Stimulated activated CD4-positive, alpha-beta T cell treated with anti-CD3 and anti-CD28 coated beads, Interleukin-4, amount 100 ng/mL, for 48 hours (primary cell): ENCODE measurements at regions not wholly inside any gene's neighbourhood (a gene's known extent, or its start where the extent isn't known, plus 50 kb on each side); places are given as distances from the start of the nearest gene placed in this dataset.

ENCODE experiments used
- DNase-seq, 2 donors: peaks; one replicate each; pipeline ENCODE4 v3.0.0-alpha.2; 2020; ENCODE audit warnings: low read depth in 2 of 2

DNA sequence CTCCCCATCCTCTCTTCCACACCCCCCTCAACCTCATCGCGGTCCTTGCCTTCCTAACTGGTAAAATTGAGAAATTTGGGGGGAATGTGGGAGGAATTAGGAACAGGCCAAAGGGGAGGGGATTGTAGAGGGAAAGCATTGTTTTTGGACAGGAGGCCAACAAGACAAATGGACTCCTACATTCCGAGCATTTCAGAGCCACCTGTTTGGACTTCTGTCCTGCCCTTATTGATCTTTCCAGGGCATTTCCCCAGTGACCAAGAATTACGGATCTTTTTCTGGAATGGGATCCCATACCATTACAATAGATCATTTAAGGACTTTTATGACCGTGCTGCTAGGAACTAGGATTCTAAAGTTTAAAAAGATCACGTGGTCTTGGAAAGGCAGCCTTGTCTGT lies 221.3 kb upstream of the ASIC2 start:
- DNase-seq = no peak

DNA sequence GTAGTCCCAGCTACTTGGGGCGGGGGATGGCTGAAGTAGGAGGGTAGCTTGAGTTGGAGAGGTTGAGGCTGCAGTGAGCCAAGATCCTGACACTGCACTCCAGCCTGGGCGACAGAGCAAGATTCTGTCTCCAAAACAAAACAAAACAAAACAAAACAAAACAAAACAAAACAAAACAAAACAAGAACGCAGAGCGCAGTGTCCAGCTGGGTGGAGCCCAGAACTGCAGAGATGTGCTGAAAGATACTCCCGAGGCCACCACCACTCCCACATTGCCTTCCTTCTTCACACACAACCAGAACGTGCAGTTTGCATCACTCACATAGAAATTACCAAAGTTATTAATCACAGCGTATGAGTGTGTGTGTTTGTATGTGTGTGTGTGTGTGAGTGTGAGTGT lies 222.9 kb upstream of the ASIC2 start:
- no peak for DNase-seq

DNA sequence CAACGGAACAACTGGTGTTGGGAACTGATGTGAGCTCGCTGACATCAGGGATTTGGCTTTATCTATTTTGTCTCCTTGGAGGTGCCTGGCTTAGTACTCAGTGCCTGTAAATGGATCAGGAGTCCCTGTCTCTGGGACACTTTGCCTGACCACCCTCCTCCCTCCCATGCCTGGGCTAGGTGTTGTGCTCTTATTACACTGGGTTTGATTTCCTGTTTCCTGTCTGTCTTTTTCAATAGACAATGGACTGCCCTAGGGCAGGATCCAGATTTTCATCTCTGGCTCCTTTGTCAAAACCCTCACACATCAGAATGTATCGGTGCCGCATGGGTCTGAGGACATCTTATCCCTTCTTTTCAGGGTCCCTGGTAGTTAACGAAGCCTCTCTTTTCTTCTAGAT lies 223.6 kb upstream of the ASIC2 start:
- DNase-seq = no peak

- no peak for DNase-seq
These were observed 224.7 kb upstream of the ASIC2 start for GRCh38 chr17:33517746-33518145.

- no peak for DNase-seq
These were observed 226.6 kb upstream of the ASIC2 start for GRCh38 chr17:33519692-33520091.

DNA sequence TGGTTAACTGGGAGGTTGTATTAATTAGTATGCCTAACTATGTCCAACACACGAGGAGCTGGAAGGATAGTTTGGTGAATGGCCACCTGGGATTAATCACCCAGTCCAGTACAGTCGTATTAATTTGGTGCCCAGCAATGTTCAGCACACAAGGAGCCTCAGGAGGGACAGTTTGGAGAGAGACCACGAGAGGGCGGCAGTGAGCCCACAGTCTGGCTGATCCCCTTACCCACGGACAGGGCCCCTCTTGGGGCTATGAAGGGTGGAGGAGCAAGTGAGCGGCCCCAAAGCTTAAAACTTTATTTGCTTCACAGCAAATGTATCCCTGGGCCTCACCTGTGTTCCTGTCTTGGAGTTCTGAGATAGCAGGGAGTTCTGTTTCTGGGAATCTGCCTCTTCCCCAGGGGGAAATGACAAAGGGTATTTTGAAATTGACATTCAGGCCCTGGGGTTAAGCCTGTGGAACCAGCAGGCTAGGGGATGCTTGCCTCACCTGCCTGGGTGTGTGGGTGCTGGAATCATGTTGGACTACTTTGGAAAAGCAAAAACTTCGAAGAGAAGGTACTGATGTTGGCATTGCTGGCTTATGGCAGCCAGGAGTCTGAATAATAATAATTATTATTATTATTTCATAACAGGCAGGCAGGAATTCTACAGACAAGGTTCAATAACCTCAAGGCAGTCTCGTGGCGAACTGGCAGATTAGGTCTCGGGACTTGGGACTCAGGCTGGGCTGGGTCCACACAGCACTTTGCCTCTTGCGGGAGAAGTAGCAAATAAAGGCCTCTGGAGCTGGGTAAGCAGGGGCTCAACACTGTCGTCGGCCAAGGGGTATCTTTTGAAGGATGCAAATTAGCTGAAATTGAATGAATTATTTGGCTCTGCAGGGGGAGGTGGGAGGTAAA lies 227.6 kb upstream of the ASIC2 start:
- peak; percentile 25 to 62 for DNase-seq

DNA sequence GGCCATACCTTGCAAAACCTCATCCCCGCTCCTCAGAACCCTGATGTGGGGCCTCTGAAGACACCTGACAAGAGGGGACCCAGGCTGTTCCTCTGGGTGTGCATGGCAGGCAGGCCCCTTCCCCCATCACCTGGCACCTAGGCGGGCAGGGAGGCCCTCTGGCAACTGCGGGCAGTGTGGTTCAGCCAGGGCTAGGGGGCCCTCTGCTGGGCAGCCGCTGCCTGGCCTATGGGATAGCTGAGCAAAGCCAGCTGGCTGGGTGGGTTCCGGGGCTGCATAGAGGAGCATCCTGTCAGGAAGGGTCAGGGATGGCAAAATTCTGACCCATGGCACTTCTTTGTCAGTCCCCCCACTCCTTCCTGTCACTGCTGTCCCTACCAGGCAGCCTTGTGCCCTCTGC lies 228.7 kb upstream of the ASIC2 start:
- DNase-seq = no peak

DNA sequence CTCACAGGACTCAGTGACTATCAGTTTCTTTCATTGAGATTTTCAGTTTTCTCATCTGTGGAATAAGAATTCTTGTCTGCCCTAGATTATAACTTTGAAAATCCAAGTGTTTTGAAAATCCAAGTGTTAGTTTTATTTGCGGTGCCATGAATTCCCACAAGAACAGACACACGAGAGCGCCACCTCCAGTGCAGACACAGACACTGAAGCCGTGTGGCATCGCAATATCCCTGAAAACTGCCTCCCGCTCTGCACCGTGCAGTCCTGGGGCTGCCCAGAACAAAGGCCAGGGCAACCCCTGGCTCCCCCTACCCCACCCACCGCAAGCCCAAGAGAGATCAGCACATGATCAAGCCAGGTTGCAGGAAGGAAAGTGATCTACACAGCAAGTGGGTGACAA lies 229.5 kb upstream of the ASIC2 start:
- no peak for DNase-seq

DNA sequence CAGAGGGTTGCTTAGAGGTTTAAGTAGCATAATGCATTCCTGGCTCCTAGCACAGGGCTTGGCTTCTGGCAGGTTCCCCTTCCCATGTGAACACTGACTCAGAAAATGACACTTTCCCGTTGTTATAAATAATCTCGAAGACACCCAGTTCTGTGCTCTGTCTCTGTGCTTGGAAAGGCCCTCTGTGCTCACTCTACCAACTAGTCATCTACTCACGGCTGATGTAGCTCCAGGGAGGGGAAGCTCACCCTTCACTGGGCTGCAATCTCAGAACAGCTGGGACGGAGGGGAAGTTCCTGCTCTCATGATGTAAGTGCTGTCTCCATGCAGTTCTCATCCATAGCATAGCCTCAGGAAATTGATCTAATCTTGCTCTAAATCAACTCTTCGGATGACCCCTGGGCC lies 230.5 kb upstream of the ASIC2 start:
- DNase-seq = no peak

DNA sequence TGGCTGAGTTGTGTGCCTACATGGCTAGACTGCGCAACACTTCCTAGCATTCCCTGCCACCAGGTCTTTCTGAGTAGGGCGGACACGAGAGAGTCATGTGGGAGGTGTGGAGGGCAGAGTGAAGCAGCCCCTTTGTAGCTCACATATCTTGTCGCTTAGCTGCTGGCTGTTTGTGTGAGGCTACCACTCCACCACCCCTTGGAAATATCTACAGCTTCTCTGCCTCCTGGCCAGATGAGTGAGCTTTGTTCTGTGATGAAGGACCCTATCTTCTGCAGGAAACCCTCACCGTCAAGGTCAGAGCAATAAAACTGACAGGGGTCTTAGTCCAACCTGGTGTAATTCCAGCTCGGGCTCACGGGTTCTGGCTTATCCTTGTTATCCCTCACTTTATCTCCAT lies 232.1 kb upstream of the ASIC2 start:
- no peak for DNase-seq

DNA sequence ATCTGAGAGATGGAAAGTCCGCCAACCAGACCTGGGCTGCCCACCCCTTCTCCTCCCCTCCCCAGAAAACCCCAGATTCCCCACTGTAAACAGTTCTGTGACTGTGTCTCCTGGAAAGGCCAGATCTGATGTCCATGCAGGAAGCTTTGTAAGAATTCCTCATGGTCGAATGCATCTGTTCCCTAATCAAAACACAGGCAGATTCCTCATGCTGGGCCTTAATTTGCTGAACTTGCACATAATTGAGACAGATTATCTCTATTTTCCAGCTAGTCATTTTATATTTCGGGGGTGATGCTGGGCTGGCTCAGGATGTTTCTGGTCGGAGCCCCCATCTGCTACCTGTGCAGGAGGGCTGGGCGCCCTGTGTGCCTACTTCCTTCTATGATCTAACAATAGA lies 233.6 kb upstream of the ASIC2 start:
- no peak for DNase-seq

- no peak for DNase-seq
These were observed 234.2 kb upstream of the ASIC2 start for GRCh38 chr17:33527290-33527689.

GRCh38 chr17:33528846-33529245 lies 235.8 kb upstream of the ASIC2 start:
- no peak for DNase-seq

- DNase-seq = no peak
These were observed 236.7 kb upstream of the ASIC2 start for GRCh38 chr17:33529816-33530215.

- DNase-seq = no peak
These were observed 238.2 kb upstream of the ASIC2 start for GRCh38 chr17:33531311-33531710.

DNA sequence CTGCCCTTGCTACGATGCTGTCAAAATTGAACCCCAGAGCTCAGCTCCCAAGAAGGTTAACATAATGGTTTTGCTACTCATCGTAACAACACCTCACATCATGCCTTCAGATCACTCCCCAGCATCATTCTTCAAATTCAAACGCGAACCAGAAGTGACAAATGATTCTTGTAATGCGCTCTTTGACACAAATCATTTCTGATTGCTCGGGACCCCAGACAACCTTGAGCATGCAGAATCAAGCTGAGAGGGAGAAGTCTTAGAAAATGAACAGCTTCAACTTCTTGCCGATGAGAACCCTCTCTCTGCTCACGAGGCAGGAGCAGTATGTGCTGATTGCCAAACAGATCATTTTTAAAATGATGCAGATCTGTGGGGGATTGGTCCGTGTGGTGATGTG lies 241.0 kb upstream of the ASIC2 start:
- DNase-seq = no peak

- DNase-seq = no peak
These were observed 252.0 kb upstream of the ASIC2 start for GRCh38 chr17:33545124-33545523.

DNA sequence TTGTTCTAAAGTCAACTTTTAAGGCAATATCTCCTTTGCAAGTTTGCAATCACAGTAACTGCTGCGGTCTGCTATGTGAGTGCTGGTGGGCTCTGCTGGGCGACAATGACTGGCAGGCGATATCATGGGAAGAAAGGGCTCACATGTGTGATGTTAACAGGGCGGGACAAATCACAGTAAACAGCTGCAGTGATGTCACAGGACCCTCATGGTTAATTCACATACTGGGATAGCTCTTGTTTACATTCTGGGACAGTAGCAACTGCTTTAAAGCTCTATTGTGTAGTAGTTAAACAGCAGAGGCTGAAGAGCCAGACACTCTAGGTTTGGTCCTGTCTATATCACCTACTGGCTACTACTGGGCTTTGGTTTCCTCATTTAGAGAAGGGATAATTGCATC lies 257.2 kb upstream of the ASIC2 start:
- DNase-seq = no peak

DNA sequence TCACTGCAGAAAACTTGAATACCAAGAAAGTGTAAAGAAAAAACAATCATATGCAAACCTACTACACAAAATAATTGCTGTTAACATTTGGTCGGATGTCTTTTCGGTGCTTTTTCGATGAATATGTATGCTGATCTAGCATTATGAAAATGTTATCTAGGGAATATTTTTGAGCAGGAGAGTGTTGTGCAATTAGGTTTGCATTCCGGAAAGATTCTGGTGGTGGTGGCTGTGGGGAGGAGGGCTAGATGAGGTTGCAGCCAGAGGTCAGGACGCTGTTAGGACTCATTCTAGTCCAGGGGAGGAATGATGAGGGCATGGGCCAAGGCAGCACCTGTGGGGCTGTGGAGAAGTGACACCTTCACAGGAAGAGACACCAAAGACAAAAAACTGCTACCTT lies 258.0 kb upstream of the ASIC2 start:
- DNase-seq = no peak

DNA sequence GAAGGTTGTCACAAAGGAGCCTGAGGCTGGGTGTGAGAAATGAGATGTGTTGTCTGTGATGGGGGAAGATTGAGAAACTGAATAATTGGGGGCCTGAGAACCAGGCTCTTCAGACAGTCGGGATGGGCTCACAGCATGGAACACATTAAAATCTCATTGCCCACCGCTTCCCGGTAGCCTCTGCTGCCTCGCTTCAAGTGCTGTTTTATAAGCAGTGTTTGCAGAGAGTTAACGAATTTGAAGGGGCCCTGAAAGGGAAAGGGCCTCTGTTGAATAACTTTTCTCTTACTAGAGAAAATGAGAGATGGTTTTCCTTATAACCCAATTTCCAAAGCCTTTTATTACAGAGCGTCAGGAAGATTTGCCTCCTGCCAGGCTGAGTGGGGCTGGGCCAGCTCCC lies 258.8 kb upstream of the ASIC2 start:
- no peak for DNase-seq

GRCh38 chr17:33560165-33560564 lies 267.1 kb upstream of the ASIC2 start:
- DNase-seq = no peak

DNA sequence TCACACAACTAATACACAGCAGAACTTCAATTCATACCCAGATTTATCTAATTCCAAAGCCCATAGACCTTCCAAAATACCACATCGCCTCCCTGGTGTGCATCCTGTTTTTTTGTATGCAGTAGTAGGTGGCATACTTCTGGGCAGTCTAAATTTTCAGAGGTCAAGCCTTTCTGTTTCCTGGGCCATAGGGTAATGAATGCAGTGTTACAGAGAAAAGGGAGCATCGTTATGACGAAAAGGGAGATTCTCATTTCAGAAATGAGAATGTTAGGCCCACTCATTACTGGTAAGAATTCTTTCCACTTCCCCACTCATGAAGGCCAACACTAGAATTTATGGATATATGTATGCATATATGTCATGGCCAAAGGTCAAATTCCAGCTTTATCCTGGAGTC lies 267.8 kb upstream of the ASIC2 start:
- DNase-seq = no peak

- DNase-seq = no peak
These were observed 268.7 kb upstream of the ASIC2 start for GRCh38 chr17:33561569-33562334.
